Esophagus squamous epithelium (tissue), 5 donors: ENCODE measurements at regions not wholly inside any gene's neighbourhood (a gene's known extent, or its start where the extent isn't known, plus 50 kb on each side); places are given as distances from the start of the nearest gene placed in this dataset.

ENCODE experiments used
- DNase-seq: peaks from one replicate; lab custom pipeline; 2025; lab: John Stamatoyannopoulos, UW
- H3K27ac ChIP-seq, 4 donors: fragments of 200-600 bp; sonication (generic); one replicate each; pipeline ENCODE4 v1.5.1; 2016 to 2019; ENCODE audit warnings: mild to moderate bottlenecking in 1 of 4
- H3K27me3 ChIP-seq, 4 donors: fragments of 200-600 bp; sonication (generic); 1 replicate in 3 of 4; 2 replicates in 1 of 4; pipeline versions ENCODE4 v1.5.1 to v1.6.0; 2017 to 2021; ENCODE audit warnings: antibody characterized with exemption in 1 of 4
- H3K36me3 ChIP-seq, 3 donors: fragments of 200-600 bp; sonication (generic); one replicate each; pipeline ENCODE4 v1.5.1; 2016 to 2019
- H3K4me1 ChIP-seq, 3 donors: fragments of 200-600 bp; sonication (generic); one replicate each; pipeline ENCODE4 v1.5.1; 2017 to 2019
- H3K4me3 ChIP-seq, 4 donors: fragments of 200-600 bp; sonication (generic); 1 replicate in 3 of 4; 2 replicates in 1 of 4; pipeline ENCODE4 v1.5.1; 2016 to 2019; ENCODE audit warnings: mild to moderate bottlenecking in 2 of 4, moderate library complexity in 1 of 4
- H3K9me3 ChIP-seq, 3 donors: fragments of 200-600 bp; sonication (generic); one replicate each; pipeline ENCODE4 v1.5.1; 2016 to 2019
- CTCF ChIP-seq, 6 experiments: fragments of 450-650 bp in 4 of 6; fragments of 200-600 bp in 2 of 6; sonication (generic) in 2 of 6; IDR thresholded peaks; one replicate each; pipeline ENCODE4 v1.5.1; 2016 to 2019; ENCODE audit warnings: antibody characterized with exemption in 6 of 6, mild to moderate bottlenecking in 4 of 6, moderate library complexity in 4 of 6
- POLR2A ChIP-seq, 4 donors: fragments of 450-650 bp; IDR thresholded peaks; one replicate each; pipeline ENCODE4 v1.6.1; 2017; ENCODE audit warnings: antibody characterized with exemption in 4 of 4, mild to moderate bottlenecking in 4 of 4, moderate library complexity in 3 of 4
- WGBS, 2 donors: methylation state at CpG; one replicate each; pipeline ENCODE4 v1.1.5; 2018; 5-methylcytosine and 5-hydroxymethylcytosine counted together
- intact Hi-C: fragments of 100-400 bp; cut with DNase I; formaldehyde crosslinking; loops from one replicate; pipeline ENCODE4 v1.15.0; 2022
- donor health status: DM: yes; HTN: yes; CAD: no.

GRCh38 chr6:144855375-144855774 is 570.2 kb downstream of the UTRN start:
- H3K4me1 ChIP-seq, result no peaks in the 10 kb centered on the region
- intact Hi-C loops, result no loop called here
- no peaks in the 10 kb centered on the region for H3K9me3 ChIP-seq
- no peak for TF ChIP-seq POLR2A (IDR thresholded peaks at IDR 0.05)
- TF ChIP-seq CTCF (IDR thresholded peaks at IDR 0.05), result no peak
- no peaks in the 10 kb centered on the region for H3K27me3 ChIP-seq
- peaks cover 0 to 35% (median 0%) of the 10 kb centered on the region in 3 donors for H3K36me3 ChIP-seq
- H3K27ac ChIP-seq, result no peak overlapping the region
- H3K4me3 ChIP-seq, result no peak overlapping the region
- no peak for DNase-seq

GRCh38 chr6:144855812-144856531 is 570.8 kb downstream of the UTRN start:
- 91 to 100% methylated on average over 2 of the region's 2 CpGs for WGBS, 2 donors
- no peak for DNase-seq
- TF ChIP-seq POLR2A (IDR thresholded peaks at IDR 0.05) (no peak), CTCF (IDR thresholded peaks at IDR 0.05) (no peak)
- no peak overlapping the region for H3K4me3 ChIP-seq
- H3K27me3 ChIP-seq, result no peaks in the 10 kb centered on the region
- peaks cover 0 to 29% (median 0%) of the 10 kb centered on the region in 3 donors for H3K36me3 ChIP-seq
- intact Hi-C loops, result no loop called here
- no peaks in the 10 kb centered on the region for H3K4me1 ChIP-seq
- no peaks in the 10 kb centered on the region for H3K9me3 ChIP-seq
- no peak overlapping the region for H3K27ac ChIP-seq

DNA sequence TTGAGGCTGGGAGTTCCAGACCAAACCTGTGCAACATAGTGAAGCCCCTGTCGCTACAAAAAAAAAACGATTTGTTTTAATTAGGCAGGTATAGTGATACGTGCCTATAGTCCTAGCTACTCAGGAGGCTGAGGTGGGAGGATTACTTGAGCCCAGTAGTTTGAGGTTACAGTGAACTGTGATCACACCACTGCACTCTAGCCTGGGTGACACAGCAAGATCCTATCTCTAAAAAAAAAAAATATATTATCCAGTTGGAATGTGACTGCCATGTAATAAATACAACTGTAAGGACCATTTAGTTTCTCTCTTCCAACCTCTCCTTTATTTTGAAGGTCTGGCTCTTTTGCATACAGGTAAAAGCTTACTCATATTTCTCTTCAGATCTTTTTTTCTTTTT is 571.5 kb downstream of the UTRN start:
- DNase-seq, result no peak
- intact Hi-C loops, result no loop called here
- TF ChIP-seq POLR2A (IDR thresholded peaks at IDR 0.05), result no peak
- TF ChIP-seq CTCF (IDR thresholded peaks at IDR 0.05), result no peak
- 86 to 96% methylated on average over 3 of the region's 3 CpGs for WGBS, 2 donors
- no peaks in the 10 kb centered on the region for H3K27me3 ChIP-seq
- no peaks in the 10 kb centered on the region for H3K4me1 ChIP-seq
- no peaks in the 10 kb centered on the region for H3K9me3 ChIP-seq
- no peak overlapping the region for H3K4me3 ChIP-seq
- no peak overlapping the region for H3K27ac ChIP-seq
- H3K36me3 ChIP-seq, result peaks cover 0 to 22% (median 0%) of the 10 kb centered on the region in 3 donors

GRCh38 chr6:144857086-144857485 is 572.0 kb downstream of the UTRN start:
- Histone ChIP-seq H3K27me3 (no peaks in the 10 kb centered on the region), H3K4me1 (no peaks in the 10 kb centered on the region), H3K4me3 (no peak overlapping the region), H3K36me3 (peaks cover 0 to 18% (median 0%) of the 10 kb centered on the region in 3 donors), H3K27ac (no peak overlapping the region), H3K9me3 (no peaks in the 10 kb centered on the region)
- TF ChIP-seq CTCF (IDR thresholded peaks at IDR 0.05), result no peak
- no peak for TF ChIP-seq POLR2A (IDR thresholded peaks at IDR 0.05)
- no peak for DNase-seq
- 53 to 62% methylated on average over 3 of the region's 3 CpGs for WGBS, 2 donors
- intact Hi-C loops, result no loop called here

DNA sequence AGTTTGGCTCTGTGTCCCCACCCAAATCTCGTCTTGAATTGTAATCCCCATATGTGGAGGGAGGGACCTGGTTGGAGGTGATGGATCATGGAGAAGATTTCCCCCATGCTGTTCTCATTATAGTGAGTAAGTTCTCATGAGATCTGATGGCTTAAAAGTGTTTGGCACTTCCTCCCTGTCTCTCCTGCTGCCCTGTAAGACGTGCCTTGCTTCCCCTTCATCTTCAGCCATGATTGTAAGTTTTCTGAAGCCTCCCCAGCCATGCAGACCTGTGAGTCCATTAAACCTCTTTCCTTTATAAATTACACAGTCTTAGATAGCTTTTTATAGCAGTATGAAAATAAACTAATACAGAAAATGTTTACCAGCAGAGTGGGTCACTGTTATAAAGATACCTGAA is 577.6 kb downstream of the UTRN start:
- H3K27me3 ChIP-seq, result no peaks in the 10 kb centered on the region
- no peak for TF ChIP-seq POLR2A (IDR thresholded peaks at IDR 0.05)
- no peak for TF ChIP-seq CTCF (IDR thresholded peaks at IDR 0.05)
- no peak overlapping the region for H3K4me3 ChIP-seq
- H3K4me1 ChIP-seq, result no peaks in the 10 kb centered on the region
- intact Hi-C loops, result no loop called here
- no peak overlapping the region for H3K27ac ChIP-seq
- H3K36me3 ChIP-seq, result no peaks in the 10 kb centered on the region
- WGBS, 2 donors, result 55 to 62% methylated on average over 2 of the region's 2 CpGs
- no peaks in the 10 kb centered on the region for H3K9me3 ChIP-seq
- no peak for DNase-seq
